ENCODE measurements at regions not wholly inside any gene's neighbourhood (a gene's known extent, or its start where the extent isn't known, plus 50 kb on each side); places are given as distances from the start of the nearest gene placed in this dataset.

DNA sequence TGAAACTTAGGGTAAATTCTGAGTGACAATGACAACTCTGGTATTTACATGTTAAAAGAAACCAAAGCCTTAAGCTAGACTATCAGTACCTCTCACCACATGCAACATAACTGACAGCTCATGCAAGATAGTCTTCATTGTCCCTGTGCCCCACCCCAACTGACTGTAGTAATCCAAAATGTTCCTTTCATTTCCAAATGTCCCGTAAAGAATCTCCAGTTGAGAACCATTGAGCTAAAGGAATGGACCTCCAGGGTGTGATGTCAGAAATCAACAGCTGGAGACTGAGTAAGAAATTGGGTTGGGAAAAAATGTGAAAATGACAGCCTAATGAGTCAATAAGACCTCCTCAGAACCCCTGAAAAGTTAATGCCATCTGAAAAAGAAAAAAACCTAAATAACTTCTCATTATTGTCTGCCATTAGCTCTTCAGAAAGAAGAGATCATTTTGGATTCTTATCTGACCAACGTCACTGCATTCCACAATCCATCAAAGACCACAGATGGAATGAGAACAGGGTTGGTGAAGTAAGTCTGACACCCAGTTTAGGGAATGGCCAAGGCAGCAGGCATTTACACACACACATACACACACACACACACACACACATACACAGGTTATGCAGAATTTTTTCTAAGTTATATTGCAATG is 51.7 kb upstream of the ACVR2A start:
- no peak for DNase-seq (ENCODE audit: low read depth in 2 of 2)

DNA sequence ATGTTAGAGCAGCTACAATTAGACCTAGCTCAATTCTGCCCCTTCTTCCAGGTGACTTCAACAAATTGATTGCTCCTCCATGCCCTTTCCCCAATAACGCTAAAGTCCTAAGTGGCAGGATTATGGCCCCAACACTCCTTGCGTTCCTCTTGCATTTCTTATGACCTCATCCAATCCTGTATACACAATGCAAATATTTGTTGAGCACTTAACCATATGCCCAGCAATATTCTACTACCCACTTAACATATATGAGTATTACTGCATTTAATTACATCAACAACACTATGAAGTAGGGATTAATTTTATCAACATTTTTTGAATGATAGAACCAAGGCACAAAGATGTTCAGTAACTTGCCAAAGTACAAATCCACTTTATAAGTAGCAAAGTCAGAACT is 54.2 kb upstream of the ACVR2A start:
- DNase-seq (ENCODE audit: low read depth in 2 of 2), result no peak

DNA sequence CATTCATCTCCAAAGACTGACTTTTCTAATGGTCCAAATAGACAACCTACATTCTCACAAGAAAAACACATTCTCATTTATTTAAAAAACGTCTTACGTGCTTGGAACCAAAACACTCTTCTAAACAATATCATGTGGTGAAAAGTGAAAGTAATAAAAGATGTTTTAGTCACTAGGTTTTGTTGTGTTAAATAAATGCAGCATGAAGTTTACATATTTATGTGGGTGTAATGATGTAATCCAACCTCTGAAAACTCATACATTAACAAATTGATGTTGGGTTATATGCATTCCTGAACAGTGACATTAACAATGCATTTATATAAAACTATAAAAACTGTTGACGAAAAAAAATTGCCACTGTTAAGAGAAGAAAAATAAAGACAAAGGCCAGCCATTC is 55.1 kb upstream of the ACVR2A start:
- no peak for DNase-seq (ENCODE audit: low read depth in 2 of 2)

DNA sequence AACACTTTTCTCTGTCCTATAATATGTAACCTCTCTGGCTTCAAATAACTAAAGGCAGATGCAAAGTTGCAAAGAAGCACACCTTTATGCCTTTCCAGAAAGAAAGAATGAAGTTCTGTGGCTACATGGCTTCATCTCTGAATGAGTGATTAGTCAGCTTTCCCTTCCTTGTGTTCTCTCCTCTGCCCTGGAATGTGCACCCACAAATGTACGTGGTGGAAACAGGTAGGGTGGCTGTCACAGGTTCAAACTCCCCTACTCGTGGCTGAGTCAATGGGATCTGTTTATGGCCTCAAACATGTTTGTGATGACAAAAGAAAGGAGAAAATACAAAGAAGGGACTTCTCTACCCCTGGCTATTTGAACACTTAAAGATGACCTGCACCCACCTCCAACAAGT is 55.5 kb upstream of the ACVR2A start:
- DNase-seq (ENCODE audit: low read depth in 2 of 2), result no peak

DNA sequence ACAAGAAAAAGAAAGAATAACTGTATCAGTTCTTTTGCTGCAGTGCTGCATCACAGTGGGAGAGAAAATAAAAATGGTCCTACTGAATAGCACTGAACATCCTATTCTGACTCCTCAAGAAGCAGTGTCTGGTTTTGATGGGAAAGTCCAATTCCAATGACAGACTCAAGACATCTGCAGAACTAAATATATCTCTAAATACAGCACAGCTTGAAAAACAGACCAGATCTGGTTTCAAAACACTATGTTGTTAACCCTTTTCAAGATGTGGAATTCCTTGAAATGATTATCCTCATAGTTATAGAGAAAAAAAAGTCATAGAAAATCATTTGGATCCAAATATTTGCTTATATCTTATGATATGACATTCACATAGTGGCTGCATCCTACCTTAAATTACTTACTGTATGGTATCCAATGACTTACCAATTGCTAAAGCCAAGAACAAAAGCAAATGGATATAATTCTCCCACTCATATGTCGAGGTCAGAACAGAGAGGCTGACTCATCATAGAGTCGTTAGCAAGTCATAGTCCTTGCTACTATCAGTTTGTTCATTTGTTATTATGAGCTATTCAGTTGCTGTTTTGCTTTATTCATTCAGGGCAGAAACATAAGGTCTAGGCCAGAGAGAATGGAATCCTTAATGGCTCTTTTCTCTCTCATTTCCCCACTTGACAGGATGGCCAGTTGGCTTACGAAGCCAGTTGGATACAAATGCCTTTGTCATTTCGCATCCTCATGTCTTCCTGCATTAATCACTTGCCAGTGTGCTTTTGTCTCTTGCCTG is 62.5 kb upstream of the ACVR2A start:
- no peak for DNase-seq (ENCODE audit: low read depth in 2 of 2)

DNA sequence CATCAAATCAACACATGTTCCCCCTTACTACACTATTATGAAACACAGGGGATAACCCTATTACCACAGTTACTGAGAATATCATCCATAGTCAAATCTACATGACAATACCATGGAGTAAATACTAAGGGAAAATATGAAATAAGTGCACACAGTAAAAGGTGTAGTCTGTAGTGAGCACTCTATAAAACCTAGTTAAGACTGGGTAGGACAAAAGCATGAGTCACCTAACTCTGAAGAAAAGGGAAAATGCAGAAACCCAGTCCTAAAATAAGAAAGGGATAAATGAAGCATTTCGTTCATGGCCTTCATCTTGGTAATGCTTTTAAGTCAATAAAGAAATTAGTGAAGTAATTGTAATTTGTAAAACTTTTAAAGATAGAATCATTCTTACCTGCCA is 65.4 kb upstream of the ACVR2A start:
- DNase-seq (ENCODE audit: low read depth in 2 of 2), result no peak

DNA sequence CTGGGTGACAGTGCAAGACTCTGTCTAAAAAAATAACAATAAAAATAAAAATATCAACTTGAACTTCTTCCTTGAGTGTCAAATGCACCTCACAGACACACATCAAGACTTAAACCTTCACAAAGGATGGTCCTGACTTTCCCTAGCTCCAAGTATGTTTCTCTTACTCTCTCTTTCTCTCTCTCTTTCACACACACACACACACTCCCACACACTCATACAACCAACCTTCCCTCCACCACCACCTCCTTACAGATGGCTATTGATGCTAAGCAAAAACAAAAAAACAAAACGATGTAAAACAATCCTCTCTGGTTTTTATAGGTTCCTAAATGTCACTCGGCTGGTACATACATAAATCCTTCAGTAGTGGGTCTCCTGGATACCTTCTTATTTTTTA is 67.4 kb upstream of the ACVR2A start:
- DNase-seq (ENCODE audit: low read depth in 2 of 2), result no peak

DNA sequence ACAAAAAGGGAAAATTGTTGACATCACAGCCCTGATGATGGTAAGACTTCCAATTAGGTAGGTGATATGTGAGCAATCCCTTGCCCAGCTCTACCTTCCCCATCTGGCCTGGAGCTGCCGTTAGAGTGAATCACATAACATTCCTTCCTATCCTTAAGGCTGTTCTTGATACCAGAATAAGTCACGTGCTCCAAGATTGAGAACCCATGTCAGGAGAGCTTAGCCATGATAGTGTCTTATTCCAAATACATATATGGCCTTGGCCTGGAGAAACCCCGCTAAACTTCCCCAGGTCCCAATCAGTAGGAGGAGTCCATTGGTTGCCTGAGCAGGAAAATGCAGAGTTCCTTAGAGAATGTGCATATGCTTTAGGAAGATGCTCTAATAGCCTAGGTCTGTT is 70.0 kb upstream of the ACVR2A start:
- DNase-seq (ENCODE audit: low read depth in 2 of 2), result no peak

DNA sequence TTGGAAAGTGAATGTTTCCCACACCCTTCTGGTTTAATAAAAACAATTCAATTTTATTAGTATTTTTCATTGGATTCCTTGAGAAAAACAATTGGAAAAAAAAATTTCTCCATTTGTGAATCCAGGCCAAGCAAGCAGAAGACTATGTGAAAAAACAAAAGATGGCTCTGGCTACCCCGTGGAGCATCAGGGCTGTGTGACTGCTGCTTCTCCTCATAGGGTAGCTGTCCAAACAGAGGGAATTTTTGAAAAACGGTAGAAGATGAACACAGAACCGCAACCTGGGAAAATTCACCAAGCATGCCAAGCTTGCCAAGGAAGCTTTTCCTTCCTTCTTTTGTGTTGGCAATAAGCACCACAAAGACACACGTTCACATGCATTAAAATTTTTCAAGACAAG is 71.3 kb upstream of the ACVR2A start:
- no peak for DNase-seq (ENCODE audit: low read depth in 2 of 2)

DNA sequence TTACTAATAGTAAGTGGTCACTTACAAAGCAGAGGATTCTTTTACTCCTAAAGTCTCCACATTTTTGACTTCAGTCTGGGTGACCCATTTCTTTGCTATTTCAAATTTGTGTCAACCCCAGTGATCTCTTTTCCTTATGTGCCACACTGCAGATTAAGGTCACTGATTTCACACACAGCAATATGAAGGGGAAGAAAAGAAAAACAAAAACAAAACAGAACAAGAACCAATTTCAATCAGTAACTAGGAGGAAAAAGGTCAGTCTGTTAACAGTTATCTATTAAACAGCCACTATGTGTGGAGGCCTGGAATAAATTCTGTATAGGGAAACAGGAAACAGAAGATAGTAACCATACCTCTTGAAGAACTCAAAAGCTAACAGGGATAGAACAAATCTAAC is 72.0 kb upstream of the ACVR2A start:
- DNase-seq (ENCODE audit: low read depth in 2 of 2), result no peak

DNA sequence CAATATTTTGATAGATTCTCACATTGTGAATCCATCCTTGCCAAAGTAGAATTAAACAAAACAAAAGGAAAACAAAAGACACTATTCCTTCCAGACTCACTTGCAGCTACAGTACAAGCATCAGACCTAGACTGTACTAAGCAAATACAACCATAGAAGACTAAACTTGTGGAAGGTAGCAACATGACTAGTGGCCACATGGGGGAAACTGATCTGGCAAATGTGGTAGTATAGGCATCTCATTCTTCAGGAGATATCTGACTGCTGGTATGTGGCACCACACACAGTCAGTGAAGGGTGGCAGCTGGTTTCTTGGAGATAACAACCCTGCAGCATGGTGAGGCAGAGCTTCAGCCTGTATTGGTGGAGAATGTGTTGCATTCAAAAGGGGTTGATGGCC is 81.0 kb upstream of the ACVR2A start:
- no peak for DNase-seq (ENCODE audit: low read depth in 2 of 2)

DNA sequence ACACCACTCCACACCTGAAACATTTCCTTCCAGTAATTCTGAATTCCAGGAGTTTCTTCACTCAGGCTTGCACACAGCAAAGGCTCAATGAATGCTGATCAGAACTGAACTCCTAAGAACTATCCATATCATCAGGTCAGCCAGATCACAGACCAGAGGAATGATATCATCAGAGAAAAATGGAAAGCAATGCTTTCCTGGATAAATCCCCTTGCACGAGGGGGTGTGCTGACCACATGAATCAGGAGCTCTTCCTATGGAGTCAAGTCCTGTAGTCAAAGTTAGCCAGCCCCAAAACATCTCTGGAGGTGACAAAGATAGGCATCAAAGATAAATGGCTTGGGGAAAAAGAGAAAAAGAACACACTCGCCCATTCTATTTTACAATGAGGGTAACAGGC is 83.8 kb upstream of the ACVR2A start:
- no peak for DNase-seq (ENCODE audit: low read depth in 2 of 2)

DNA sequence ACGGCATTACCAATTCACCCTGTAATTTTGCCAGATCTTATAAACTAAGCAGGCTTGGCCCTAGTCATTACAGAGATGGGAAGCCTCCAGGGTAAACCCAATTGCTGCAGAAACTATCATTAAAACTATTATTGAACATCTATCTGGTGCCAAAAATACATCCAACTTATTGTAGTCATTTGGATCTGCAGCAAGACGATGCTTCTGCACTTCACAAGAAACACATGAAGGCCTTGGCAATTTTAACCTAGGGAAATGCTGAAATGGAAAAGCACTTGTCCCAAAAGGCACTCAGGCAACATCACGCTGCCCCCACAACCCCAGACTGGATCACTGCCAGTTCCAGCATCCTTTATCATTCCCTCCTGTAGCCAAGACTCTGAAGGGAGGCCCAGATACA is 85.3 kb upstream of the ACVR2A start:
- no peak for DNase-seq (ENCODE audit: low read depth in 2 of 2)

DNA sequence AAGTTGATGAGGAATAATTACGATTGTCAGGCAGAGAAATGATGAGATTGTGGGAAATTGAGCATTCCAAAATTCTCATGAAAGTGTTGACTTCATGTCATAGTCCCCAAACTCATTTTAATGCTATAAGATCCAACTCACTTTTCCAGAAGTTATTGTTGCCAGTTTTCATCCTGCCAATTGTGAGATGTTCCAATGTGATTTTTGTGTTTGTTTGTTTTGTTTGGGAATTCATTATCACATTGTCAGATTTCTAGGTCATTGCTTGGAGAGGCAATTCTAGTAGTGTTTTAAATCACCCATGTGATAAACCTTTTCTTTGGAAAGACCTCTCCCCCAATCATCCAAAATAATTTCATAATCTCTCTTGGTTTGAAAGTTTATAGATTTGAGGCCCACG is 86.0 kb upstream of the ACVR2A start:
- no peak for DNase-seq (ENCODE audit: low read depth in 2 of 2)

DNA sequence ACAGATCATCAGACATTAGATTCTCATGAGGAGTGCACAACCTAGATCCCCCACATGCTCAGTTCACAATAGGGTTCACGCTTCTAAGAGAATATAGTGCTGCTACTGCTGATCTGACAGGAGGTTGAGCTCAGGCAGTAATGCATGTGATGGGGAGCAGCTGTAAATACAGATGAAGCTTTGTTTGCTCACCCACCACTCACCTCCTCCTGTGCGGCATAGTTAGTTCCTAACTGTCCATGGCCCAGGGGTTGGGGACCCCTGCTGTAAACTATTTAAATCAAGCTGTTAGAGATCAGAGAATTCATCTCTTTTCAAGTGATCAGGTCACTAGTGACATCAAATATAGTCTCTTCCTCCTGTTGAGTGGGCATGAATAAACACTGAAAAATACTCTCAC is 88.8 kb upstream of the ACVR2A start:
- DNase-seq (ENCODE audit: low read depth in 2 of 2), result no peak

DNA sequence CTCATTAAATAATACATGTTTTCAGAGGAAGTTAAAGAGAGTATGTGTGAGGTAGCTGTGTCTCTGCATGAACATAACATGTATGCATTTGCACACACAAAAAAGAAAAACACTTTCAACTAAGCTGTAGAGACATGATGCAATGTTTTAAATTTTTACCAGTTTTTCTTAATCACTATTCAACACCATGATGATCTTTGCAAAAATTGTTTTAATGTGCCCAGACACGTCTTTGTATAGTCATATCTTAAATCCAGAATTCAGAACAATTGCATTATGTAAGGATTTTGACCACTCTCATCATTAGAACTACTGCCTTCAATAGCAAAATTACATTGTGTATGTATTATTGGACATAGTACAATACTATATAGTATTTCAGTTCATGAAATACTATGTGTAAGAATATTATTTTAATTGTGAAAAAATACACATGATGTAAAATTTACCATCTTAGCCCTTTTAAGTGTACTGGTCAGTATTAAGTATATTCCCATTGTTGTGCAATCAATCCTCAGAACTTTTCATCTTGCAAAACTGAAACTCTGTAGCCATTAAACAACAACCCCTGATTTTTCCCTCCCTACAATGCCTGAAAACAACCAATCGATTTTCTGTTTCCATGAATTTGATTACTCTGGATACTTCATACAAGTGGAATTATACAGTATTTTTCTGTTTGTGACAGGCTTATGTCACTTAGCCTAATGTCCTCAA is 104.5 kb upstream of the ACVR2A start:
- no peak for DNase-seq (ENCODE audit: low read depth in 2 of 2)

DNA sequence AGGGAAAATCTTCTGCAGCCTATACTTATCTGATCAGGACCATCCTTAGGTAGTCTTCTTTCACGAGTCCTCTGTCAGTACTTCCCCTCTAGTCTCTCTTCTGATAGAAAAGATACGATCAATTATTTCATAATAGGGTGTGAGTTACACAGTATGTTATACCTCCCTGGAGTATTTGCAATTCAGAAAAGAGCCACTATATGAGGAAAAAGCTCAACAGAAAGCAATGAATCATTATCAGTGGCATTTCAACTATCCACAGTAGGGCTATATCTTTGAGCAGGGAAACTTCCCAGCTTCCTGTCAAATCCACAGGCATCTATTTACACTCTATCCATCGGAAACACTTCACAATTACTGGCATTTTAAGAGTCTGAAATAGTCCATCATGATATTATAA is 105.3 kb upstream of the ACVR2A start:
- no peak for DNase-seq (ENCODE audit: low read depth in 2 of 2)

DNA sequence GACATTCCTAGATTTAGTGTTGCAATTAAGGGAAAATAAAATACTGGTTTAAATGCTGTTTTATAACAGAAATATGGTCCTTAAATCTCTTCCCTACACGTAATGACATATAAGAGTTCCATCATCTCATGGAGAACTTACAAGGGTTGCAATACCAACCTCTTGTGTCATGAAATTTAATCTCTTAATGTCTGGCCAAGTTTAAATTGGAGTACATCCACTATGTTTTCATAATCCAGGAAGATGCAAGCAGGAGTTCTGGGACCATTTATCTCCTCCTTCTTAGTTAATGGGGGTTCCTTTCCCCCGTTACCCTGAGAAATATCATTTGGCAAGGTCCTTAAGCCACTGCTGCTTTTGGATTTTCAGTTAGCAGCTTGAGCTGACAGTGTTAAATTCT is 126.0 kb upstream of the ACVR2A start:
- DNase-seq (ENCODE audit: low read depth in 2 of 2), result no peak

DNA sequence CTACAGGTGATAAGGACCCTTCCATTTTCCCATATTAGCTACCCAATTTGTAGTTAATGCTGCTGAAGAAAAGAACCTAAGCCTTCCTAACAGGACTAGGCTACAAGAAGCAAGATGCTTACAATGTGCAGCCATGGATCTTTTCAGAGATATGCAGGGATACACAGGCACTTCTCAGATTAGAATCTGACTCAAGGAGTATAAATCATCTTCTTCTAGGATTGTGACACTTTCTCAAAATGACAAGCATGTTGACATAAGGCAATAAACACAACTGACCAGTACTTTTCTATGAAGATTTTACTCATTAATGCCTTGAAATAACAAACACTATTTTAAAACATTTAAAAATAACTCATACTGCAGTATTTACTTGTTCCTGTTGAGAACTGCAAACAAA is 127.9 kb upstream of the ACVR2A start:
- DNase-seq (ENCODE audit: low read depth in 2 of 2), result no peak

DNA sequence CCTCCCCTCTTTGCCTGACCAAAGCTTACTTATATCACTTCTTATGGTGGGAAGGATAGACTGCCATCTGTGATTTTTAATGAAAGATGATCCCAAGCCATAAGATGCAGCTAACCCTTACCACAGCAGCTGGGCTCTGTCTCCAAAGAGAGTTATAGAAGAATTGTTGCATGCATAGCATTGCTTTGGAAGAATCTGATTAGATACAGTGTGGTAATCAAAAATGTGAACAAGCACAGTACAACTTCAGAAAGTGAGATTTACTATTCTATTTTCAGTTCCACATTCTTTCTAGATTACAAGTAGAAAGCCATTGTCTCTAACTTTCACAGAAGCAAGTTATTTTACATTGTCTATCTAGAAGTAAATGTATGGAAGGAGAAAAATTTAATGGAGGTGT is 129.0 kb upstream of the ACVR2A start:
- DNase-seq (ENCODE audit: low read depth in 2 of 2), result no peak

DNA sequence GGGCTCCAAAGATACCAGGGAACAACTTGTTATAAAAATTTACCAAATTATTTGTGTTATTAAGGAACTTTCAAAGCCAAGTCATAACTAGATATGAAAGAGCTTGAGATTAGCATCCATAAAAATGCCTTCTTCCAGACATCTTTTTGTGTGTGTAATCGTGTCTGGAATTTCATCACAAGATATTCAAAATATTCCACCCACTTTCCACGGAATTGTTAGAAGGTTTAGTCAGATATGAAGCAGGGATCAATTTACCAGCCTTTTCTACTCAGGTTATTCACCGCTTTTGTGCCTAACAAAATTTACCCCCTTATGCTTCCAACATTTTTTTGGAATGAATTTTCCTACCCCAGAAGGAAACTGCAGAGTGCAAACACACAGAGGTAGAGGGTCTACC is 130.2 kb upstream of the ACVR2A start:
- no peak for DNase-seq (ENCODE audit: low read depth in 2 of 2)

DNA sequence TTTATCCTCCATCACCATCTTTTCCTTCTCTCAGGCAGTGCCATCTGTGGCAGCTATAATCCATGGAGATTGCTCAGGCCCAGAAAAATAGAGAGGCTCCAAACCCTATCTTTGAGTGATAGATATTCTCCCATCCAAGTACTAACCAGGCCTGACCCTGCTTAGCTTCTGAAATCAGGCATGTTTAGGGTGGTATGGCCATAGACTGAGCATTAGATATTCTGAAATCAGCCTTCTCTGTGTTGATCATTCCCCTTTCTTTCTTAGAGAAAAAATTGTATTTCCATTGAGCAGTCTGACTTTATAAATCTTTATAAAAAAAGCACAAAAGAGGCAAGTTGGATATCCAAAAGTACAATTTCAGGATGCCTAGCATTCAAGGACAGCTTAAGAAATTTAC is 131.5 kb upstream of the ACVR2A start:
- DNase-seq (ENCODE audit: low read depth in 2 of 2), result no peak

DNA sequence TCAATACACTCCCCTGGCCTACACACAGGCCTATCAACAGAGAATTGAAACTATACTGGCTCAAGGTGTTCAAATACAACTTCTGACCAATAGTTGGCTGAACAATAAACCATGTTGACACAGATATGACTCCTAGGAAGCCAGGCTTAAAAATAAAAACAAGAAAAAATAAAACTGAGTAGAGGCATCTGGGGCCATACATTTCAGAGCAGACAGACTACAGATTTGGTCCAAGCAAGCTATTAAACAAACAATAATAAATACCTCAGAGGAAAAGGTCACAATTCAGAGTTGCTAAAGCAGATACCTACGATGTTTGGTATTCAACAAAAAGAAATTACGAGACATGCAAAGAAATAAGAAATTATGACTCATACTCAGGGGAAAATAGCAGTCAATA is 132.8 kb upstream of the ACVR2A start:
- DNase-seq (ENCODE audit: low read depth in 2 of 2), result no peak

All from dermis microvascular lymphatic vessel endothelial cell (primary cell).